Nephron progenitor cell (in vitro differentiated cells): ENCODE measurements at regions not wholly inside any gene's neighbourhood (a gene's known extent, or its start where the extent isn't known, plus 50 kb on each side); places are given as distances from the start of the nearest gene placed in this dataset.

Experiments used
- DNase-seq: peaks from one replicate; pipeline ENCODE4 v3.0.0; 2021
- H3K27ac Mint-ChIP-seq: 2 replicates; pipeline ENCODE4 v1.8.0; 2021; ENCODE audit warnings: mild to moderate bottlenecking, moderate library complexity, mixed read lengths
- H3K27me3 Mint-ChIP-seq: 2 replicates; pipeline ENCODE4 v1.8.0; 2021; ENCODE audit warnings: mild to moderate bottlenecking, low read depth, mixed read lengths; ENCODE audit not compliant: poor library complexity
- H3K36me3 Mint-ChIP-seq: 2 replicates; pipeline ENCODE4 v1.8.0; 2021; ENCODE audit warnings: low read depth, mixed read lengths
- H3K4me1 Mint-ChIP-seq: 2 replicates; pipeline ENCODE4 v1.8.0; 2021; ENCODE audit warnings: mixed read lengths
- H3K4me3 Mint-ChIP-seq: 2 replicates; pipeline ENCODE4 v1.8.0; 2021; ENCODE audit warnings: mild to moderate bottlenecking, moderate library complexity, mixed read lengths
- H3K9me3 Mint-ChIP-seq: 2 replicates; pipeline ENCODE4 v1.8.0; 2021; ENCODE audit warnings: mild to moderate bottlenecking, moderate library complexity, mixed read lengths
- TF ChIP-seq, protein P1 (sequence below): fragments of 200-600 bp; sonication (generic); IDR thresholded peaks from 2 replicates; pipeline ENCODE4 v1.5.0; 2021; ENCODE audit warnings: antibody characterized with exemption

GRCh38 chr14:29220566-29220965 lies 454.0 kb downstream of the FOXG1 start:
- Mint-ChIP-seq H3K9me3 (no peaks in the 10 kb centered on the region), H3K27me3 (peaks cover 13% of the 10 kb centered on the region), H3K4me1 (peaks cover 12% of the 10 kb centered on the region), H3K27ac (no peak overlapping the region), H3K36me3 (no peaks in the 10 kb centered on the region), H3K4me3 (no peak overlapping the region)
- DNase-seq: no peak
- TF ChIP-seq, protein P1, sequence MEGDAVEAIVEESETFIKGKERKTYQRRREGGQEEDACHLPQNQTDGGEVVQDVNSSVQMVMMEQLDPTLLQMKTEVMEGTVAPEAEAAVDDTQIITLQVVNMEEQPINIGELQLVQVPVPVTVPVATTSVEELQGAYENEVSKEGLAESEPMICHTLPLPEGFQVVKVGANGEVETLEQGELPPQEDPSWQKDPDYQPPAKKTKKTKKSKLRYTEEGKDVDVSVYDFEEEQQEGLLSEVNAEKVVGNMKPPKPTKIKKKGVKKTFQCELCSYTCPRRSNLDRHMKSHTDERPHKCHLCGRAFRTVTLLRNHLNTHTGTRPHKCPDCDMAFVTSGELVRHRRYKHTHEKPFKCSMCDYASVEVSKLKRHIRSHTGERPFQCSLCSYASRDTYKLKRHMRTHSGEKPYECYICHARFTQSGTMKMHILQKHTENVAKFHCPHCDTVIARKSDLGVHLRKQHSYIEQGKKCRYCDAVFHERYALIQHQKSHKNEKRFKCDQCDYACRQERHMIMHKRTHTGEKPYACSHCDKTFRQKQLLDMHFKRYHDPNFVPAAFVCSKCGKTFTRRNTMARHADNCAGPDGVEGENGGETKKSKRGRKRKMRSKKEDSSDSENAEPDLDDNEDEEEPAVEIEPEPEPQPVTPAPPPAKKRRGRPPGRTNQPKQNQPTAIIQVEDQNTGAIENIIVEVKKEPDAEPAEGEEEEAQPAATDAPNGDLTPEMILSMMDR: no peak

- no peaks in the 10 kb centered on the region for H3K36me3 Mint-ChIP-seq
- H3K9me3 Mint-ChIP-seq: no peaks in the 10 kb centered on the region
- no peak overlapping the region for H3K4me3 Mint-ChIP-seq
- no peak overlapping the region for H3K27ac Mint-ChIP-seq
- DNase-seq: no peak
- peaks cover 12% of the 10 kb centered on the region for H3K4me1 Mint-ChIP-seq
- peaks cover 13% of the 10 kb centered on the region for H3K27me3 Mint-ChIP-seq
- TF ChIP-seq, protein P1: no peak
Observed at GRCh38 chr14:29222006-29222405, 455.4 kb downstream of the FOXG1 start.

DNA sequence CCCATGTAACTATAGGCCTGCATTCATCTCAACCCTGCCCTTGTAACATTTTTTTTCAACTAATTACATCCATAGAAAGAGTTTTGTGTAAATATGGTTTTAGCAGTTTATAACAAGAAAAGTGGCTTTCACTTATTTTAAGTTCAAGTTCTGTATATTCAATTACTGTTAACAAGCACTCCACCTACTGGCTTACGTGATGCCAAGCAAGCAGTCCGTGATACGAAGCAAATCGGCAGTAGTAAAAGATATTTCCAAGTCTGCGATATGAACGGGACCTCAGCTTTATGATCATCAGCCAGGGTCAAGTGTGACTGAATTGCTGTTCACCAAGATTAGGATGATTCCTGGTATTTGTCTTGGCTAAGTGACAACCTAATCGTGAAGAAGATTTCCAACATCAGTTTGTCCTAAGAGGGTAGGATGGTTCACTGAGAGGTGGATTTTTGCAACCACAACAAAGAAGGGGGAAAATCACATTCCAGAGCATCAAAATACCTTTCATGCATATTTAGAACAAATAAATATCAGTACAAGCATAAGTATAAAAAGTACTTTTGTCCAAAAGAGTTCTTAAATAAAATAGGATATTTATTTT lies 456.2 kb downstream of the FOXG1 start:
- Mint-ChIP-seq H3K27me3 (peaks cover 16% of the 10 kb centered on the region), H3K4me1 (peaks cover 12% of the 10 kb centered on the region), H3K4me3 (no peak overlapping the region)

DNA sequence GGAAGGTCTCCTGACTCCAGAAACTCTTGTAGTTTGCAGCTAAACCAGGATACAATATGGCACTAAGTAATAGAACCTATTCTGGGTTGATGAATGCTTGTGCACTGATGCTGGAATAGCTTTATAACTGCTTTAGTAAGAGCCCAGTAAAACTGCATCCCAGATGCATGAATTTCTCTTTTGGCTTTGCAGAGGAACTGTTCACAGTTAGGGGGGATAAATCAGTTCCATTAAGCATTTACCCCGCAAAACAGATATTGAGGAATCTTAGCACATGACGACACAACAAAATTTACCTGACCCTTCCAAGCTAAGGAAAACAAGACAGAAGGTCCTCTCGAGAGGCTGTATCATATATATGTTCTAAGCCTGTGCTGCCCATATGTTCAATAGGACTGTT lies 457.4 kb downstream of the FOXG1 start:
- Mint-ChIP-seq H3K27me3 (peaks cover 17% of the 10 kb centered on the region), H3K9me3 (no peaks in the 10 kb centered on the region), H3K4me1 (peaks cover 12% of the 10 kb centered on the region), H3K27ac (no peak overlapping the region), H3K36me3 (no peaks in the 10 kb centered on the region), H3K4me3 (no peak overlapping the region)
- TF ChIP-seq, protein P1: no peak
- DNase-seq: no peak

More for the DNA sequence above, 456.2 kb downstream of the FOXG1 start:
- TF ChIP-seq, protein P1: peak; percentile 36
- H3K36me3 Mint-ChIP-seq: no peaks in the 10 kb centered on the region
- no peak overlapping the region for H3K27ac Mint-ChIP-seq
- no peaks in the 10 kb centered on the region for H3K9me3 Mint-ChIP-seq
- peak; percentile 3 for DNase-seq

- no peak overlapping the region for H3K4me3 Mint-ChIP-seq
- no peaks in the 10 kb centered on the region for H3K36me3 Mint-ChIP-seq
- H3K27me3 Mint-ChIP-seq: peaks cover 10% of the 10 kb centered on the region
- DNase-seq: no peak
- TF ChIP-seq, protein P1: no peak
- no peak overlapping the region for H3K27ac Mint-ChIP-seq
- no peaks in the 10 kb centered on the region for H3K9me3 Mint-ChIP-seq
- H3K4me1 Mint-ChIP-seq: no peaks in the 10 kb centered on the region
Observed at GRCh38 chr14:29227631-29228030, 461.0 kb downstream of the FOXG1 start.

DNA sequence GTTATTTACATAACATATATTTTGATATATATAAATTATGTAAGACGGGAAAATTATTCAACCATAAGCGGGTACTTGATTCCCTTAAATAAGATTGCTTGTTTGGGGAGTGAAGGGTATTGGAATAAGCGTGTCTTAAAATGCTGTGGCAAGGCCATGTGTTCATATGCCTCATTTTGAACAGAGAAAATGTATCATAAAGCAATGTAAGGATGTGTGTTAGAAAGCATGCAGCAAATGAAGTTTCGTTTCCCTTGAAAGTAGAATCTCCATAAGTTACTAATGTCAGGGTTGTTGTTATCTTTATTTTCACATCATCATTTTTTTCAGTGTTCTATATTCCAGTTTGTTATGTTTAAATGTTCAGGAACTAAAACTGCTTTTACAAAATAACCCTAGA lies 465.6 kb downstream of the FOXG1 start:
- peaks cover 4% of the 10 kb centered on the region for H3K27me3 Mint-ChIP-seq

More for the DNA sequence above, 465.6 kb downstream of the FOXG1 start:
- Mint-ChIP-seq H3K36me3 (no peaks in the 10 kb centered on the region), H3K4me1 (peaks cover 14% of the 10 kb centered on the region), H3K4me3 (no peak overlapping the region), H3K27ac (no peak overlapping the region), H3K9me3 (no peaks in the 10 kb centered on the region)
- TF ChIP-seq, protein P1: no peak
- no peak for DNase-seq
